ENCODE measurements at regions not wholly inside any gene's neighbourhood (a gene's known extent, or its start where the extent isn't known, plus 50 kb on each side); places are given as distances from the start of the nearest gene placed in this dataset.

- TF ChIP-seq POLR2A (IDR thresholded peaks at IDR 0.05; ENCODE audit: low read length) (no peak), GATA1 (IDR thresholded peaks at IDR 0.05; ENCODE audit: low read depth, low read length) (no peak)
Measured at GRCh38 chr6:114874410-114874809, 531.6 kb upstream of the HS3ST5 start.
